Keratinocyte (primary cell): ENCODE measurements at regions not wholly inside any gene's neighbourhood (a gene's known extent, or its start where the extent isn't known, plus 50 kb on each side); places are given as distances from the start of the nearest gene placed in this dataset.
"Not testable (repeated sequence)": the region's sequence is repeated elsewhere in the genome, so short reads cannot be mapped to it uniquely, and the experiment has no call there.

Experiments
- CTCF ChIP-seq, 3 experiments: IDR thresholded peaks in 1 of 3; conservative IDR thresholded peaks in 1 of 3; optimal IDR thresholded peaks in 1 of 3; 2 replicates in 2 of 3; 3 replicates in 1 of 3; pipeline versions ENCODE3 to v1.5.1; 2011; ENCODE audit warnings: low read length in 3 of 3, mild to moderate bottlenecking in 3 of 3, moderate library complexity in 2 of 3, control low read depth in 1 of 3, inconsistent platforms in 1 of 3; ENCODE audit not compliant: insufficient read depth in 2 of 3; ENCODE audit errors: extremely low read depth in 1 of 3
- EZH2 ChIP-seq: IDR thresholded peaks from one replicate; pipeline ENCODE4 v1.6.1; 2012; ENCODE audit warnings: inconsistent platforms, mild to moderate bottlenecking, low read length, moderate library complexity

DNA sequence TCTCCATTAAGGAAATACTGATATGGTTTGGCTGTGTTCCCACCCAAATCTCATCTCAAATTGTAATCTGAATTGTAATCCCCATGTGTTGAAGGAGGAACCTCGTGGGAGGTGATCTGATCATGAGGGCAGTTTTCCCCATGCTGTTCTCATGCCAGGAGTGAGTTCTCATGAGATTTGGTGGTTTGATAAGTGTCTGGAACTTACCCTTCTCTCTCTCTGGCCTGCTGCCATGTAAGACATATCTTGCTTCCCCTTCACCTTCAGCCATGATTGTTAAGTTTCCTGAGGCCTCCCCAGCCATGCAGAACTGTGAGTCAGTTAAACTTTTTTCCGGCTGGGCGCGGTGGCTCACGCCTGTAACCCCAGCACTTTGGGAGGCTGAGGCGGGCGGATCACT, 340.3 kb upstream of the MAGEB18 start:
- not testable (repeated sequence) for TF ChIP-seq CTCF (optimal IDR thresholded peaks at IDR 0.05 in 1 of 3, IDR thresholded peaks at IDR 0.05 in 1 of 3, conservative IDR thresholded peaks at IDR 0.05 in 1 of 3; ENCODE audit: extremely low read depth in 1 of 3, insufficient read depth in 2 of 3, low read length in 3 of 3); EZH2
